Cardiac muscle cell (in vitro differentiated cells and primary cell): ENCODE measurements at regions not wholly inside any gene's neighbourhood (a gene's known extent, or its start where the extent isn't known, plus 50 kb on each side); places are given as distances from the start of the nearest gene placed in this dataset.

Source experiments
- DNase-seq, 2 donors: peaks; one replicate each; pipeline versions ENCODE4 v3.0.0 to v3.0.0-alpha.2; 2010 to 2017; ENCODE audit warnings: low read depth in 1 of 2, low spot score in 1 of 2
- H3K27ac ChIP-seq: fragments of 200-600 bp; sonication (generic); 2 replicates; pipeline ENCODE4 v1.5.1; 2016
- H3K27me3 ChIP-seq: fragments of 200-600 bp; sonication (generic); 2 replicates; pipeline ENCODE4 v1.6.0; 2016; ENCODE audit warnings: control low read depth
- H3K36me3 ChIP-seq: fragments of 200-600 bp; sonication (generic); 2 replicates; pipeline ENCODE4 v1.5.1; 2016; ENCODE audit warnings: control low read depth
- H3K4me1 ChIP-seq: fragments of 200-600 bp; sonication (generic); 2 replicates; pipeline ENCODE4 v1.8.1; 2017; ENCODE audit warnings: low read depth, mild to moderate bottlenecking, mixed run types
- H3K4me3 ChIP-seq: fragments of 200-600 bp; sonication (generic); 2 replicates; pipeline ENCODE4 v1.5.1; 2016; ENCODE audit warnings: mild to moderate bottlenecking
- H3K9me3 ChIP-seq: fragments of 200-600 bp; sonication (generic); 2 replicates; pipeline ENCODE4 v1.5.1; 2017; ENCODE audit warnings: low read depth, mild to moderate bottlenecking, control low read depth
- CTCF ChIP-seq: IDR thresholded peaks from 2 replicates; pipeline ENCODE4 v1.5.1; 2012; ENCODE audit warnings: low read depth, mild to moderate bottlenecking, low read length

GRCh38 chr2:187214306-187214705, 233.7 kb downstream of the CALCRL start:
- Histone ChIP-seq H3K4me3 (no peak overlapping the region), H3K9me3 (no peaks in the 10 kb centered on the region), H3K27me3 (no peaks in the 10 kb centered on the region), H3K36me3 (no peaks in the 10 kb centered on the region), H3K4me1 (no peaks in the 10 kb centered on the region), H3K27ac (no peak overlapping the region)
- no peak for TF ChIP-seq CTCF
- DNase-seq, result no peak

- H3K9me3 ChIP-seq, result no peaks in the 10 kb centered on the region
- no peak for DNase-seq
Measured at GRCh38 chr2:187213798-187214197, 234.3 kb downstream of the CALCRL start.

GRCh38 chr2:187210726-187211125, 237.3 kb downstream of the CALCRL start:
- Histone ChIP-seq H3K9me3 (no peaks in the 10 kb centered on the region), H3K27me3 (no peaks in the 10 kb centered on the region), H3K36me3 (no peaks in the 10 kb centered on the region), H3K4me1 (no peaks in the 10 kb centered on the region), H3K4me3 (no peak overlapping the region), H3K27ac (no peak overlapping the region)
- DNase-seq, result no peak
- TF ChIP-seq CTCF, result no peak

More at GRCh38 chr2:187213798-187214197, 234.3 kb downstream of the CALCRL start:
- TF ChIP-seq CTCF, result no peak
- Histone ChIP-seq H3K4me1 (no peaks in the 10 kb centered on the region), H3K4me3 (no peak overlapping the region), H3K27ac (no peak overlapping the region), H3K27me3 (no peaks in the 10 kb centered on the region), H3K36me3 (no peaks in the 10 kb centered on the region)

- Histone ChIP-seq H3K27me3 (no peaks in the 10 kb centered on the region), H3K36me3 (no peaks in the 10 kb centered on the region), H3K4me1 (no peaks in the 10 kb centered on the region), H3K27ac (no peak overlapping the region), H3K4me3 (no peak overlapping the region), H3K9me3 (no peaks in the 10 kb centered on the region)
- no peak for DNase-seq
- TF ChIP-seq CTCF, result no peak
Measured at GRCh38 chr2:187208199-187208785, 239.8 kb downstream of the CALCRL start.

- Histone ChIP-seq H3K4me3 (no peak overlapping the region), H3K4me1 (no peaks in the 10 kb centered on the region), H3K27ac (no peak overlapping the region), H3K9me3 (no peaks in the 10 kb centered on the region), H3K27me3 (no peaks in the 10 kb centered on the region), H3K36me3 (no peaks in the 10 kb centered on the region)
- TF ChIP-seq CTCF, result no peak
- no peak for DNase-seq
Measured at GRCh38 chr2:187207126-187207525, 240.9 kb downstream of the CALCRL start.

GRCh38 chr2:187206471-187206870, 241.6 kb downstream of the CALCRL start:
- no peaks in the 10 kb centered on the region for H3K4me1 ChIP-seq
- no peak for DNase-seq
- H3K36me3 ChIP-seq, result no peaks in the 10 kb centered on the region
- no peak for TF ChIP-seq CTCF
- no peaks in the 10 kb centered on the region for H3K27me3 ChIP-seq
- H3K9me3 ChIP-seq, result no peaks in the 10 kb centered on the region
- no peak overlapping the region for H3K4me3 ChIP-seq
- no peak overlapping the region for H3K27ac ChIP-seq
